ENCODE measurements at regions not wholly inside any gene's neighbourhood (a gene's known extent, or its start where the extent isn't known, plus 50 kb on each side); places are given as distances from the start of the nearest gene placed in this dataset.

DNA sequence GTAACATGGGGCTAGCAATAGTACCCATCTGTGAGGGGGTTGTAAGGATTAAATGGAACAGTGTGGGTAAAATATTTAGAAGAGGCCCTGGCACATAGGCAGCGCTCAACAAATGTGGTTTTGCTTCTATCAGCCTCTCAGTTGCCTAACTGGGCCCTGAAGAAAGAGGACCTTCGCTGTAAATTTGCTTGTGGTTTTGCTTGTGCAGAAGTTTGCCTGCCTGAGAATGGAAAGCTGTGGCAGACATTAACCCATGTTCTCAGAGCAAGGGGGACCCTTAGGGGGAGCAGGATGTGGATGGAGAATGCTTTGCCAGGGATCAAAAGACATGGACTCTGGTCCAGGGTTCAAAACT lies 160.1 kb downstream of the BRMS1L start:
- TF ChIP-seq, protein P1, sequence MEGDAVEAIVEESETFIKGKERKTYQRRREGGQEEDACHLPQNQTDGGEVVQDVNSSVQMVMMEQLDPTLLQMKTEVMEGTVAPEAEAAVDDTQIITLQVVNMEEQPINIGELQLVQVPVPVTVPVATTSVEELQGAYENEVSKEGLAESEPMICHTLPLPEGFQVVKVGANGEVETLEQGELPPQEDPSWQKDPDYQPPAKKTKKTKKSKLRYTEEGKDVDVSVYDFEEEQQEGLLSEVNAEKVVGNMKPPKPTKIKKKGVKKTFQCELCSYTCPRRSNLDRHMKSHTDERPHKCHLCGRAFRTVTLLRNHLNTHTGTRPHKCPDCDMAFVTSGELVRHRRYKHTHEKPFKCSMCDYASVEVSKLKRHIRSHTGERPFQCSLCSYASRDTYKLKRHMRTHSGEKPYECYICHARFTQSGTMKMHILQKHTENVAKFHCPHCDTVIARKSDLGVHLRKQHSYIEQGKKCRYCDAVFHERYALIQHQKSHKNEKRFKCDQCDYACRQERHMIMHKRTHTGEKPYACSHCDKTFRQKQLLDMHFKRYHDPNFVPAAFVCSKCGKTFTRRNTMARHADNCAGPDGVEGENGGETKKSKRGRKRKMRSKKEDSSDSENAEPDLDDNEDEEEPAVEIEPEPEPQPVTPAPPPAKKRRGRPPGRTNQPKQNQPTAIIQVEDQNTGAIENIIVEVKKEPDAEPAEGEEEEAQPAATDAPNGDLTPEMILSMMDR (IDR thresholded peaks at IDR 0.05), result no peak
- no peak for TF ChIP-seq EZH2phosphoT487 (IDR thresholded peaks at IDR 0.05)
